ENCODE measurements at regions not wholly inside any gene's neighbourhood (a gene's known extent, or its start where the extent isn't known, plus 50 kb on each side); places are given as distances from the start of the nearest gene placed in this dataset.

- TF ChIP-seq CTCF (conservative IDR thresholded peaks at IDR 0.05 in 1 of 2, IDR thresholded peaks at IDR 0.05 in 1 of 2; ENCODE audit: low read depth in 1 of 2, low read length in 2 of 2) = no peak
- no peak for TF ChIP-seq EZH2 (IDR thresholded peaks at IDR 0.05; ENCODE audit: low read length, missing control alignments)
These were observed 84.1 kb upstream of the ANKRD34C start for GRCh38 chr15:79198461-79198860.
